B cell (primary cell): ENCODE measurements at regions not wholly inside any gene's neighbourhood (a gene's known extent, or its start where the extent isn't known, plus 50 kb on each side); places are given as distances from the start of the nearest gene placed in this dataset.

Source experiments
- CTCF ChIP-seq: fragments of 200-600 bp; IDR thresholded peaks from one replicate; pipeline ENCODE4 v1.8.0; 2022; ENCODE audit warnings: antibody characterized with exemption, mild to moderate bottlenecking
- EZH2 ChIP-seq: IDR thresholded peaks from 2 replicates; pipeline ENCODE4 v1.6.1; 2012; ENCODE audit warnings: borderline replicate concordance, low read depth, mild to moderate bottlenecking, moderate library complexity, low read length; ENCODE audit not compliant: insufficient read depth, poor library complexity, severe bottlenecking

GRCh38 chr12:90017316-90017715, 308.7 kb upstream of the ATP2B1 start:
- no peak for TF ChIP-seq CTCF
- TF ChIP-seq EZH2: no peak
